Kidney (tissue), 13 donors: ENCODE measurements at regions not wholly inside any gene's neighbourhood (a gene's known extent, or its start where the extent isn't known, plus 50 kb on each side); places are given as distances from the start of the nearest gene placed in this dataset.

Experiments
- DNase-seq, 5 donors: peaks; one replicate each; pipeline ENCODE4 v3.0.0-alpha.2; 2013 to 2020
- FAIRE-seq: peaks from 2 replicates; lab custom pipeline; 2012; peaks lifted over from hg19 to GRCh38; lab: Jason Lieb, UNC
- H3K27ac ChIP-seq, 2 donors: one replicate each; pipeline ENCODE4 v1.7.0; 2013; ENCODE audit warnings: low read depth in 2 of 2, low read length in 2 of 2, inconsistent platforms in 1 of 2
- H3K27me3 ChIP-seq: one replicate; pipeline ENCODE4 v1.7.1; 2013; ENCODE audit warnings: low read length, inconsistent platforms; ENCODE audit not compliant: control insufficient read depth, insufficient read depth
- H3K36me3 ChIP-seq, 3 donors: one replicate each; pipeline versions ENCODE4 v1.7.0 to v1.7.1; 2013; ENCODE audit warnings: low read length in 3 of 3, control low read depth in 1 of 3, inconsistent platforms in 1 of 3; ENCODE audit not compliant: insufficient read depth in 3 of 3, control insufficient read depth in 2 of 3
- H3K4me1 ChIP-seq, 3 donors: one replicate each; pipeline versions ENCODE4 v1.7.0 to v1.7.1; 2013; ENCODE audit warnings: low read length in 3 of 3, inconsistent platforms in 1 of 3, low read depth in 1 of 3; ENCODE audit not compliant: control insufficient read depth in 2 of 3, insufficient read depth in 2 of 3
- H3K4me3 ChIP-seq, 3 donors: one replicate each; pipeline versions ENCODE4 v1.7.0 to v1.8.1; 2013; ENCODE audit warnings: low read length in 3 of 3, control low read depth in 1 of 3, inconsistent platforms in 1 of 3
- H3K9ac ChIP-seq, 3 donors: one replicate each; pipeline versions ENCODE4 v1.7.0 to v1.7.1; 2013; ENCODE audit warnings: low read length in 3 of 3, control low read depth in 1 of 3, inconsistent platforms in 1 of 3
- H3K9me3 ChIP-seq, 3 donors: one replicate each; pipeline versions ENCODE4 v1.7.0 to v1.7.1; 2013; ENCODE audit warnings: low read length in 3 of 3, control low read depth in 1 of 3, inconsistent platforms in 1 of 3; ENCODE audit not compliant: control insufficient read depth in 2 of 3, insufficient read depth in 1 of 3
- intact Hi-C: fragments of 100-400 bp; cut with DNase I; formaldehyde crosslinking; loops from one replicate; pipeline ENCODE4 v1.11.1; 2022
- TF ChIP-seq, protein P1 (sequence below): IDR thresholded peaks from 3 replicates; pipeline ENCODE4 v1.5.1; 2012; ENCODE audit warnings: mild to moderate bottlenecking, moderate library complexity, borderline replicate concordance; ENCODE audit not compliant: insufficient read depth; ENCODE audit errors: extremely low read depth
- donor health status: control.
- donor health status: control.
- donor health status: control.
- donor health status: control.
- donor health status: control.
- donor health status: DM: yes; HTN: yes; CAD: no.
- donor health status: Normal renal cell carcinoma (clear cell type).

DNA sequence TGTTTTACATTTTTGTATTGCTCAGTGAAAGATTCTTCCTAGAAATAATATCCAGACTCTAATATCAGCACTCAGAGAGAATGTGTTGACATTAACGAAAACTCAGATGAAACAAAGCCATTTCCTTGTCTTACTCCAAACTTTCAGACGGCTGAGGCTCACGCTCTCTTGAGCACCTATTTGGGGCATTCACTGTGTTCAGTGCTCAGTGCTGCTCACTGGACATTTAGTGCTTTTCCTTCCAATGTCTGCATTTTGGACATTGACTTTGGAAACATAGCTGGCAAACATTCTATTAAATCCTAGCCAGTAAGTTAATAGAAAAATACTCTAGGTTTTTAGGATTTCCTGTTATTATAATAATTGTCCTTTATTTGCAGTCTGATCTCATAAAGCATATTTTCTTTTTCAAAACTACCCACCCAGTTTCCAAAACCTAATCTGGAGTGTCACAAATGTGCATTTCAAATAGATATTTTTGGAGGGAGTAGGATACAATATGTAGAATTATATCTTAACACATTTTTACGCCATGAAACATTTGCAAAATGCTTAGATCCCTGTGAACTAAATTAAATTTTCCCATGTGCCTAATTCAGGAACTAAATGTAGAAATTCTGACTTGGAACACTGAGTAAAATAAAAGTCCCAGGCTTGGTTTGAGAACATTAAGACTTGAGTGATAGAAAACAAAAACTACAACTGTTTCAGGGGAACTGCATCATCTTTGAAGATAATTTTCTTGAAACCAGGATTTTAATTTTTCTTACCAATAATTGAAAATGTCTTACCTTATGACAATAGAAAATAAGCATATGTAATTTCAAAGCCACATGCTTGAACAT is 91.7 kb upstream of the B3GAT2 start:
- no peaks in the 10 kb centered on the region for H3K36me3 ChIP-seq
- no peak overlapping the region for H3K27ac ChIP-seq
- no peak overlapping the region for H3K4me3 ChIP-seq
- DNase-seq (no peak), FAIRE-seq (no peak)
- H3K9ac ChIP-seq, result no peak overlapping the region
- no peaks in the 10 kb centered on the region for H3K27me3 ChIP-seq
- intact Hi-C loops, result no loop called here
- H3K4me1 ChIP-seq, result no peaks in the 10 kb centered on the region
- TF ChIP-seq, protein P1, sequence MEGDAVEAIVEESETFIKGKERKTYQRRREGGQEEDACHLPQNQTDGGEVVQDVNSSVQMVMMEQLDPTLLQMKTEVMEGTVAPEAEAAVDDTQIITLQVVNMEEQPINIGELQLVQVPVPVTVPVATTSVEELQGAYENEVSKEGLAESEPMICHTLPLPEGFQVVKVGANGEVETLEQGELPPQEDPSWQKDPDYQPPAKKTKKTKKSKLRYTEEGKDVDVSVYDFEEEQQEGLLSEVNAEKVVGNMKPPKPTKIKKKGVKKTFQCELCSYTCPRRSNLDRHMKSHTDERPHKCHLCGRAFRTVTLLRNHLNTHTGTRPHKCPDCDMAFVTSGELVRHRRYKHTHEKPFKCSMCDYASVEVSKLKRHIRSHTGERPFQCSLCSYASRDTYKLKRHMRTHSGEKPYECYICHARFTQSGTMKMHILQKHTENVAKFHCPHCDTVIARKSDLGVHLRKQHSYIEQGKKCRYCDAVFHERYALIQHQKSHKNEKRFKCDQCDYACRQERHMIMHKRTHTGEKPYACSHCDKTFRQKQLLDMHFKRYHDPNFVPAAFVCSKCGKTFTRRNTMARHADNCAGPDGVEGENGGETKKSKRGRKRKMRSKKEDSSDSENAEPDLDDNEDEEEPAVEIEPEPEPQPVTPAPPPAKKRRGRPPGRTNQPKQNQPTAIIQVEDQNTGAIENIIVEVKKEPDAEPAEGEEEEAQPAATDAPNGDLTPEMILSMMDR, result no peak
- no peaks in the 10 kb centered on the region for H3K9me3 ChIP-seq

- no peak overlapping the region for H3K4me3 ChIP-seq
- no peaks in the 10 kb centered on the region for H3K4me1 ChIP-seq
- FAIRE-seq (no peak), DNase-seq (no peak)
- H3K9ac ChIP-seq, result no peak overlapping the region
- no peaks in the 10 kb centered on the region for H3K27me3 ChIP-seq
- H3K9me3 ChIP-seq, result no peaks in the 10 kb centered on the region
- intact Hi-C loops, result no loop called here
- TF ChIP-seq, protein P1, result no peak
- H3K27ac ChIP-seq, result no peak overlapping the region
- H3K36me3 ChIP-seq, result no peaks in the 10 kb centered on the region
Measured at GRCh38 chr6:71049198-71049770, 92.4 kb upstream of the B3GAT2 start.

DNA sequence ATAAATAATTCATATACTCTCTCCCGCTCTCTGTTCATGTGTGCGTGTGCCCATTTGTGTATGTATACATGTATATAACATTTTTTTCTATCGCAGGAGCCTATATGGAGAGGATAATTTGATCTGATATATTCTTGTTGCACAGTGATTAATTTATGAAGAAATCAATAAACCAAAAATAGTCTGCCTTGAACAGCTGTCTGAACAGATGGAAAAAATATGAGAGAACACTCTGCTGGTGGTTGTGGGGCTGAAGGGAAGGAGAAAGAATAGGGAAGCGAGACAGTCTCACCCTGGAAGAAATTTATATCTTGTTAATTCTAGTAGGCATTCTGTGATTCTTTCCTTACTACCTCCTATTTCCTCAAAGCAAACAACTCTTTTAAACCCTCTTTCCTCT is 96.6 kb upstream of the B3GAT2 start:
- DNase-seq (no peak), FAIRE-seq (no peak)
- Histone ChIP-seq H3K36me3 (no peaks in the 10 kb centered on the region), H3K4me3 (no peak overlapping the region), H3K27ac (no peak overlapping the region), H3K9ac (no peak overlapping the region), H3K4me1 (no peaks in the 10 kb centered on the region), H3K9me3 (no peaks in the 10 kb centered on the region), H3K27me3 (no peaks in the 10 kb centered on the region)
- TF ChIP-seq, protein P1, result no peak
- intact Hi-C loops, result no loop called here
